ENCODE measurements at regions not wholly inside any gene's neighbourhood (a gene's known extent, or its start where the extent isn't known, plus 50 kb on each side); places are given as distances from the start of the nearest gene placed in this dataset.
"Not testable (repeated sequence)": the region's sequence is repeated elsewhere in the genome, so short reads cannot be mapped to it uniquely, and the experiment has no call there.

DNA sequence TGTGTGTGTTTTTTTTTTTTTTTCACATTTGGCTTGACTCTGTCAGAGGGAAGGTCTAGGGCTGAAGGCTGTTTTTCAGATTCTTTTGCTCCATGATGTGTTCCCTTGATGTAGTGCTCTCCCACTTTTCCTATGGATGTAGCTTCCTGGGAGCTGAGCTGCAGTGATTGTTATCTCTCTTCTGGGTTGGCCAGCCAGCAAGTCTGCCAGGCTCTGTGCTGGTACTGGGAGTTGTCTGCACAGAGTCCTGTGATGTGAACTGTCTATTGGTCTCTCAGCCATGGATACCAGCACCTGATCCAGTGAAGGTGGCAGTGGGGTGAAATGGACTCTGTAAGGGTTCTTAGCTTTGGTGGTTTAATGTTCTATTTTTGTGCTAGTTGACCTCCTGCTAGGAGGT, 377.4 kb upstream of the MAN1A1 start:
- not testable (repeated sequence) for DNase-seq (ENCODE audit: low spot score)

DNA sequence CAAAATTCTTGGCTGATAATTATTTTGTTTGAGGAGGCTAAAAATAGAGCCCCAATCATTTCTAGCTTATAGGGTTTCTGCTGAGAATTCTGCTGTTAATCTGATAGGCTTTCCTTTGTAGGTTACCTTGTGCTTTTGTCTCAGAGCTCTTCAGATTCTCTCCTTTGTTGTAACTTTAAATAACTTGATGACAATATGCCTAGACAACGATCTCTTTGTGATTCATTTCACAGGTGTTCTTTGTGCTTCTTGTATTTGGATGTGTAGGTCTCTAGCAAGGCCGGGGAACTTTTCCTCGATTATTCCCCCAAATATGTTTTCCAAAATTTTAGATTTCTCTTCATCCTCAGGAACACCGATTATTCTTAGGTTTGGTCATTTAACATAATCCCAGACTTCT, 376.5 kb upstream of the MAN1A1 start:
- DNase-seq (ENCODE audit: low spot score) = no peak

DNA sequence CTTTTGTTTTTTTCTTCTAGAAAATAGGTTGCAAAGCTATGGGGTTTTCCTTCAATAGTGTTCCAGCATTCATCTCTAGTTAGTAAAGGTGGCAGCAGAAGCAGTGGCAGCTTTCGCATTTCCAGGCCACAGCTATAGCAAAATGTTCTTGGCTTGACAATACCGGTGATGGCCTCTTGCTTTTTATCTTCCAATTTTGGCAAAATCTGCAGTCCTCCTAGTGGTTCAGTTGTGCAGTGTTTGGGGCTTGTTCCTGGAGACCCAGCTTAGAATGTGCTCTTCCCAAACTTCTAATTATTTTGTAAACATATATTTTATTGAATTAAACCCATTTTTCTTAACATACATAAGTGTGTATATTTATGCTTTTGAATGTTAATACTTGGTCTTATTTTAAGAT, 370.6 kb upstream of the MAN1A1 start:
- DNase-seq (ENCODE audit: low spot score) = no peak

DNA sequence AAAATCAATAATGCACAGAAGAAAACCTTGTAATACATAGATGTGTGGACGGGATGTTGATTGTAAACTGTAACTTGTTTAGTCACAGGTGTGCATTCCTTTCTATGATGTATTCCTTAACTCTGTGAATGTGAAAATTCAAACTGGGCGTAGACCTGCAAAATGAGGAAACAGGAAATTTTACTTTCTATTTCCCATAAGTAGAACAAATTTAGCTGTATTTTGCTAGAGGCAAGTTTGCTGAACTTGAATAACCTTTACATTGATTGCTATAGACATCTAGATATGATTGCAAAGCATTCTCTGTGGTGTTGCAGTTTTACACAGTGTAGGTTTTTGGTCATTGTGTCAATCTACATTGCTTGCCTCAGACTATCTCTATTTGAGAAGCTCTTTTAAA, 368.4 kb upstream of the MAN1A1 start:
- DNase-seq (ENCODE audit: low spot score) = no peak

DNA sequence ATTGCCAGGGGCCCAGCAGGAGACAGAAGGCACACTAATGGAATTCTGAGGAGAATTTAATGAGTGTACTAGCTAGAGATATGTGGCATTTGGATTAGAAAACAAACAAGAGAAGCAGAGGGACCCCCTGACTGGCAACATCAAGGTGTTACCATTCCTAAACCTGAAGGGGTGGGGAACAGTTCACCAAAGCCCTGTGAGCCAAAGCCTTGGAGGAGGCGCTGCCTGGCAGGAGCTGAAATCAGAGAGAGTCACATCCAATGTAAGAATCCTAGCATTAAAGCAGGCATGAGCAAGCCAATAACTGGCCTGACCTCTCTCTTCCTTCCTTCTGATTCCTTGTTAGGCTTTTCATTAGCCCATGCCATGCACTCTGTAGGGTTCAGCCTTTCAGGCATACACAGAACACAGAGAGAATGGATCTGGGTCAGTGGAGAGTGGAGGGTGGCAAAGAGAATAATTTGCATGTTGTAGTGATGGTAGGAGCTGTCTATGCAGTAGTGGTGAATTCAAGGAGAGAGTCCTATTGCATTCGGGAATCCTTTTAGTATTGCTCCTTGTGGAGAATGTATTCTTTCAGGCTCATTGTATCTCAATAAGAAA, 367.2 kb upstream of the MAN1A1 start:
- DNase-seq (ENCODE audit: low spot score) = no peak

DNA sequence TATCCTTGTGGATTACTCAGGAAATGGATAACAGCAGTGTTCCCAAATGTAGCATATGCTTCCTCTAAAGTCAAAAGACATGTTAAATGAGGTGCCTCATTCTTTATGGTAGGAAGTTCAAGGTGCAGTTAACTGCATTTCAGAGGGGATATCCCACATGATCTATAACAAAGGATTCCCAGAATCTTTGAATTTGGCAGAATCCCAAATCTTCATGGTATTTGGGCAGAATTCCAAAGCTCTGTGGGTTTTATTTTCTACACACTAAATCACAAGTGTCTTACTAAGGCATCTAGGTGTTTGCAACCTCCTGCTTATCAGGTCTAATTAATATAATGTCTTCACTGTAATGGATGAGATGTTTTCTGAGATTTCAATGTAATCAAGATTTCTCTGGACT, 364.3 kb upstream of the MAN1A1 start:
- no peak for DNase-seq (ENCODE audit: low spot score)

DNA sequence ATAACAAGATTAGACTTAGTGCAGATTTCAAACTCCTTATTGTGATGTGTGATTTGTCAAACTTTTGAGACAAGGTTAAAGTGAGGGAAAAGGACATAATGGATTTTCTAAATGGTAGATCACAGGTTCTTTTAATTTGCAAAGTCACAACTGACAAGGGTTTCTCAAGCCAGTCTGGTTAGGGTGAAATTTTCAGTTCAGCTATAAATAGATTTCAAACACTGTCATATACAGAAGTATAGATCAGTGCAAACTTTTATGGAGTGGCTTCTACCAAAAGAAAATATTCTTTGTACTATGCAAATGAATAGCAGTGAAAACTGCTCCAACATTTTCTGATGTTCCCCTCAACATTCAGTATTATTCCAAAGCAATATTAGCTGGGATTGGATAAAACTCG, 337.1 kb upstream of the MAN1A1 start:
- no peak for DNase-seq (ENCODE audit: low spot score)

DNA sequence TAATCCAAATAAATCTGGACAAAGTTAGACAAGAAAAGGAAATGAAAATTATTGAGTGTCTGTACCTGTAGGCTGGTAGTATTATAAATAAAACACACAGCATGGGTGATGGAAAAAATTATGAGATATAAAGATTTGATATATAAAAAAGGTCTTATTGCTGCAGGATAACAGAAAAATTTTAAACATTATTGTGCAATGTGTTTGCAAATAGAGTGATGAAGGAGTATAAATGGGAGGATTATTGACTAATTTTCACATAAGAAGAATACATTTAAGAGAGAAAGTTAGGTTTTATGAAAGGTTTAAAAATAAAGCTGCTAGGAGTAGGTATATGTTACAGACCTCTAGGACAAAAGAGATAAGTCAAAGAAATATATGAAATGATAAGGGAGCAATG, 336.7 kb upstream of the MAN1A1 start:
- DNase-seq (ENCODE audit: low spot score) = no peak

GRCh38 chr6:119683671-119684070, 334.1 kb upstream of the MAN1A1 start:
- DNase-seq (ENCODE audit: low spot score) = no peak

DNA sequence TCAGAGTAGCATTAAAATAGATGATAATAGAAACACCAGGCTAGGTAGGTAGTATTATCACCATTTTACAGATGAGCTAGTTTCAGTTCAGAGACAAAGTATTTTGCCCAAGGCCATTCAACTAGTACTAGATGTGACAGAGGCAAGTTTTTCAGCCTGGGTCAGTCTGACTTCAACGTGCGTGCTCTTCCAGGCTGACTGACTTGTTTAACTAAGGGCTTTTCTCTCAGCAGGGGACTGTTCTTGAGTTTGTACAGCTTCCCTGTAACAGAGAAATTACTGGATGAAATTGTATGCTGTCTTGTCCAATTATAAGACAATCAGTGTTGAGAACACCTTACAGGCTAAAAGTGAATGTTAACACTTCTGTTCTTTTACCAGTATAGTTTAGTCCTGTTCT, 333.5 kb upstream of the MAN1A1 start:
- DNase-seq (ENCODE audit: low spot score) = no peak

GRCh38 chr6:119678961-119679360, 329.4 kb upstream of the MAN1A1 start:
- DNase-seq (ENCODE audit: low spot score) = no peak

DNA sequence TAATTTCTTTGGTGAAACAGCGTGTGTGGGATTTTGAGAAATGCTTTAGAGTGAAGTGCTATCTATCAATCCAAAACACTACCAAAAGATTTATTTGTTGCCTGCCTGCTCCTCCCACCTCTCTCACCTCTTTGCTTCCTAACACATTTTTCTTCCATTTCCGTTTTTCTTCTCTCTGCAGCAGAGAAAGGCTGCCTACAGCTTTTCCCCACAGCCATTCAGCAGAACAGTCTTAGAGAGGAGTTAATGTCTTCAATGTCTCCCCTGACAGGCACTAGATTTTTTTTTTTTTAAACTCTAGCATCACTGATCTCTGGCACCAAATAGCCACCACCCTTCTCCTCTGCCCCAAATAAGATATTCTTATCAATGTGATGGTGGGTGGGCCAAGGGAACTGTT, 327.8 kb upstream of the MAN1A1 start:
- no peak for DNase-seq (ENCODE audit: low spot score)

- DNase-seq (ENCODE audit: low spot score) = no peak
Measured at GRCh38 chr6:119676961-119677360, 327.4 kb upstream of the MAN1A1 start.

GRCh38 chr6:119676230-119676629, 326.7 kb upstream of the MAN1A1 start:
- no peak for DNase-seq (ENCODE audit: low spot score)

GRCh38 chr6:119673741-119674140, 324.2 kb upstream of the MAN1A1 start:
- DNase-seq (ENCODE audit: low spot score) = no peak

GRCh38 chr6:119672725-119673124, 323.2 kb upstream of the MAN1A1 start:
- no peak for DNase-seq (ENCODE audit: low spot score)

DNA sequence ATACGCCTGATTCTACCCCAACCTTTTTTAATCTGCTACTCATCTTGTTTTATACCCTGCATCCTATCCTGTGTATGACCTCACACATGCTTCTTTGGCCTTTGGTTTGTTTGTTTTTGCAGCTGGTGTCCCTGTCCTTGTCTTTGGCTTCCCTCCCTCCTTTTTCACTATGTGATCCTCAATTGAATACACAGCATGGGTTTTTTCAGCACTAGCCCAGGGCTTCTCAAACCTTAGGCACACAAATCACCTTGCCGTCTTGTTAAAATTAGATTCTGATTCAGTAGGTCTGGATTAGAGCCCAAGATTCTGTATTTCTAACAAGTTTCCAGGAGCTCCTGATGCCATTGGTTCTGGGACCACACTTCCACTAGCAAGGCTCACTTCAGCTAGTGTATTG, 321.5 kb upstream of the MAN1A1 start:
- no peak for DNase-seq (ENCODE audit: low spot score)

GRCh38 chr6:119669221-119669620, 319.7 kb upstream of the MAN1A1 start:
- DNase-seq (ENCODE audit: low spot score) = no peak

DNA sequence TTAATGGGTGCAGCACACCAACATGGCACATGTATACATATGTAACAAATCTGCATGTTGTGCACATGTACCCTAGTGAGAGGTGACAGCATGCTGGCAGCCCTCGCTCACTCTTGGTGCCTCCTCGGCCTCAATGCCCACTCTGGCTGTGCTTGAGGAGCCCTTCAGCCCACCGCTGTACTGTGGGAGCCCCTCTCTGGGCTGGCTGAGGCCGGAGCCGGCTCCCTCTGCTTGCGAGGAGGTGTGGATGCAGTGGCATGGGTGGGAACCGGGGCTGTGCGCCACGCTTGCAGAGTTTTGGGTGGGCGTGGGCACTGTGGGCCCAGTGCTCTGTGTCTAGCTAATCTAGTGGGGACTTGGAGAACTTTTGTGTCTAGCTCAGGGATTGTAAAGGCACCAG, 315.9 kb upstream of the MAN1A1 start:
- DNase-seq (ENCODE audit: low spot score) = not testable (repeated sequence)

DNA sequence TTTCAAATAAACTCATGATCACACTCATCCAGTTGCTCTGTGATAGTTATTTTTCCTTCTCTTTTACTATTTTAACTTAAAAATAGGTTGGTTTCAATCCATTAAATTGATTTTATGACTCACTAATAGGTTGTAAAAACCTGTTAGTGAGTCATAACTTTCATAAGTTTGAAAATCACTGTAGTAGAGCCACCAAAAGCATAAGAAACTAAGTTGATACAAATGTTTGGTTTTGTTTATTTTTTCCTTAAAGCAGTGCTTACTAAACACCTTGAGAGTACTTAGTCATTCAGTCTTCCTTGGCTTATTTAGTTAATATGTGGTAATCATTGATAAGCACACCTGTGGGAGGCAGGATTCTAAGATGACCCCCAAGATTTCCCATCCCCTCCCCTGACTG, 312.1 kb upstream of the MAN1A1 start:
- DNase-seq (ENCODE audit: low spot score) = no peak

GRCh38 chr6:119661078-119661477, 311.5 kb upstream of the MAN1A1 start:
- DNase-seq (ENCODE audit: low spot score) = no peak

- DNase-seq (ENCODE audit: low spot score) = no peak
Measured at GRCh38 chr6:119658917-119659316, 309.4 kb upstream of the MAN1A1 start.

DNA sequence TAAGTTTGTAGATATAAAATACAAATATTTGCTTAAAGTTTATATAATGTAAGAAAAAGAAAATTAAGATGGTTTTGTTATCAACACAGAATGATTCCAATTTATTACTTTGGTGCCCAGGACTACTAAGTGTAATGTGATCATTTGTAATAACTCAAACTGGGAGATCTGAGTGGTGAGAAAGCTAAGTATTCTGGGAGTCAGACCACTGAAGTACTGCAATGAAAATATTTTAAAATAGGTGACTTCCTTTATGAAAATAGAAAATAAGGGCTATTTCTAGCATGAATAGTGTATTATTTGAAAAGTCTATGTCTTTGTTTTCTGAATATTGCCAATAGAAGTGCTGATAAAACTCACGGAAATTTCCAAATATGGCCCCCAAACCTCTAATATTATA, 305.6 kb upstream of the MAN1A1 start:
- no peak for DNase-seq (ENCODE audit: low spot score)

DNA sequence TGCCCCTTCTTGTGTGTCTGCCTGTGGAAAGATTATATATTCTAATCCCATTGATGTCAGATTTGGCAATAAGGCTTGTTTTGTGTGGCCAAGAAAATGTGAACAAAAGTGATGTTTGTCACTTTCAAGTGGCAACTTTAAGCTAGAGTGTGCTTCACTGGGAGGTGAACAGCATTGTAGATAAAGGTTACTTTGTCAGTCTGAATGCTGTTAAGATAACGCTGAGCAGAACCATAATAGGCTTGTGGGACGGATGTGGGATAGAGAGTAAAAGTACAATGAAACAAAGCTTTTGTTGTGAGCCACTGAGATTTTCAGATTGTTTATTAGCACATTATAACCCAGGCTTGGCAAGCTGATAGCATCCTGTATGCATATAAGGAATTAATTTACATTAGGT, 303.8 kb upstream of the MAN1A1 start:
- DNase-seq (ENCODE audit: low spot score) = no peak

DNA sequence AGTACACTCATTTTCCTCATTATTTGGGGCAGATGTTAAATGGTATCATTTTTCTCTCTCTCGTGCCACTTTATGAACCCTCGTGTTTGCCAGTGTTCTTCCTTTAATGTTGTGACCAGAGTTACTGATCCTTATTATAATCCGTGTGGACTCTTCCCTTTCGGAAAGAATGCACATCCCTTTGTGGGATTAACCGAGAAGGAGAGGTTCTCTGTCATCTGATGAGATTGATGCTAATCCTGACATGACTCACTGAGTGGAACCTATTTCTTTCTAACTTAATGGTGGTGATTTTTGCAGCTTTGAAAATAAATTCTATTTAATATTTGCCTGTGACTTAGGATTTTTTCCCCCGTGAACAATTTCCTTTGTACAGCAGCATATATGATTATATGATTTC, 300.0 kb upstream of the MAN1A1 start:
- DNase-seq (ENCODE audit: low spot score) = no peak
